Nephron (organoid): ENCODE measurements at regions not wholly inside any gene's neighbourhood (a gene's known extent, or its start where the extent isn't known, plus 50 kb on each side); places are given as distances from the start of the nearest gene placed in this dataset.

Source experiments
- H3K27ac Mint-ChIP-seq, 3 experiments: 2 replicates each; pipeline ENCODE4 v1.8.0; 2020; ENCODE audit warnings: mixed read lengths in 3 of 3, mild to moderate bottlenecking in 2 of 3, moderate library complexity in 1 of 3
- H3K27me3 Mint-ChIP-seq: 2 replicates; pipeline ENCODE4 v1.8.0; 2021; ENCODE audit warnings: low read depth, mild to moderate bottlenecking, moderate library complexity, mixed read lengths
- H3K36me3 Mint-ChIP-seq: 2 replicates; pipeline ENCODE4 v1.8.0; 2020; ENCODE audit warnings: low read depth, mixed read lengths
- H3K4me1 Mint-ChIP-seq: 2 replicates; pipeline ENCODE4 v1.8.0; 2020; ENCODE audit warnings: mixed read lengths
- H3K4me3 Mint-ChIP-seq, 3 experiments: 2 replicates each; pipeline ENCODE4 v1.8.0; 2020; ENCODE audit warnings: mild to moderate bottlenecking in 3 of 3, mixed read lengths in 3 of 3, moderate library complexity in 2 of 3
- H3K9me3 Mint-ChIP-seq: 2 replicates; pipeline ENCODE4 v1.8.0; 2020; ENCODE audit warnings: mixed read lengths
- CTCF ChIP-seq, 3 experiments: fragments of 200-600 bp; sonication (generic); IDR thresholded peaks; one replicate each; pipeline ENCODE4 v1.5.0; 2021; ENCODE audit warnings: antibody characterized with exemption in 3 of 3; ENCODE audit not compliant: unreplicated experiment in 3 of 3

DNA sequence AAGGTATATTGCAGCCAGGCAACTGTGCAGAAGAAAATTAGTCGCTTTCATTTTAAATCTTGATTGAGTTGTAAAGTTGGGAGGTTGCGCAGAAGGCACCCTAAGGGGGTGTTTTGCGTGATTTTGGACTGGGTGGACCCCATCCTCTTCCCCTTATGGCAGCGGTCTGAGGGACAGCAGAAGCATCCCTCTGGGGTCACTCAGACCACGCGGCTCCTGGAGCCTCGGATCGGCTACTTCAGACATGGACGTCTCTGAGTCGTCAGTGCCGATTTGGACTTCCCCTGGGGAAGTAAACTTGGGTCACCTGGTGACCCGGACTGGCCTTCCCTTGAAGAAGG, 639.0 kb upstream of the DPP6 start:
- peaks cover 5% of the 10 kb centered on the region for H3K27me3 Mint-ChIP-seq
- no peak for TF ChIP-seq CTCF (IDR thresholded peaks at IDR 0.05; ENCODE audit: unreplicated experiment in 3 of 3)
- no peak overlapping the region for H3K4me3 Mint-ChIP-seq
- H3K27ac Mint-ChIP-seq, result no peak overlapping the region
- peaks cover 63% of the 10 kb centered on the region for H3K9me3 Mint-ChIP-seq
- H3K4me1 Mint-ChIP-seq, result no peaks in the 10 kb centered on the region
- H3K36me3 Mint-ChIP-seq, result peaks cover 20% of the 10 kb centered on the region

DNA sequence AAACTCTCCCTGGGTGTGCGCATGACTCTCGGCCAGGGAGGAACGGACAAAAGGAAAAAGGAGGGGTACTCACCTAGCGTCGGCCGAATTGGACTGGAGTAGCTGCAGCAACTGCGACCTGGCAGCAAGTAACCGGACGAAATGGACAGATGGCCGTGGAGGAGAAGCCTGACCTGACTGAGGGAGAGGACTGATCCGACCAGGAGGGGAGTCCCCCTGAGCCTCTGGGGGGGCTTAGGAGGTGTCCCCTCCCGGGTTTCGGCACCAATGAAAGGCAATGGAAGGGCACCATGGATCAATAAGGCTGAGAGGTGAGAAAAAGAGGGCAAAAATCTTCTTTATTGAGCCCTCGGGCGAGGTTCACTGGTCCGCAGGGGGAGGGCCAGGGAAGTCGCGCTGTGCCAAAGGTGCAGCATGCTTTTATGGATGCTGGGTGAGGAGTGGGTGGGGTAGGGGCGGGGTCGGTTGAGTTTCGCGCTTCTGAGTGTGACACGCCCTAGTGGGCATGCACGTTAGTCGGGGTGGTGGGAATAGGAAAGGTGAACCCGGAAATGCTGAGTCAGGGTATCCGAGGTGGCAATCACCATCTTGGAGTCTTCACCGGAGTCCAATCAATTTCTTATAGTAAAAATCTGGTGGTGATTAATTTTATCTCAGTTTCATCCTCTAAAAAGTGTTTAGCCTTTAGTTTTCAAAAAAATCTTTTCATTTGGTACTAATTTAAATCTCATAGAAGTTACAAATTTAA, 638.5 kb upstream of the DPP6 start:
- Mint-ChIP-seq H3K36me3 (peaks cover 18% of the 10 kb centered on the region), H3K9me3 (peaks cover 64% of the 10 kb centered on the region), H3K27me3 (peaks cover 5% of the 10 kb centered on the region), H3K4me3 (no peak overlapping the region), H3K4me1 (no peaks in the 10 kb centered on the region), H3K27ac (no peak overlapping the region)
- no peak for TF ChIP-seq CTCF (IDR thresholded peaks at IDR 0.05; ENCODE audit: unreplicated experiment in 3 of 3)

DNA sequence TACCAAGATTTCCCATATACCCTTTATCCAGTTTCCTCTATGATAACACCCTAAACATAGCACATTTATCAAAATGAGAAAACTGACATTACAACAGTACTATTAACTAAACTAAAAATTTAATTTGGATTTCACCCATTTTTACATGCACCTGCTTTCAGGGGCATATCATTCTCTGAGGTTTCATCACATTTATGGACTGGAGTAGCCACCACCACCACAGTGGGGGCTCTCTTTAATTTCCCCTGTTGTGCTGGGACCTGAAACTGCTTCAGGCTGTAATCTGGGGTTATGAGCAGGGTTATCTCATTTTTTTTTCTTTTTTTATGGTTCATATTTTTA, 637.9 kb upstream of the DPP6 start:
- no peaks in the 10 kb centered on the region for H3K4me1 Mint-ChIP-seq
- H3K27ac Mint-ChIP-seq, result no peak overlapping the region
- peaks cover 63% of the 10 kb centered on the region for H3K9me3 Mint-ChIP-seq
- H3K27me3 Mint-ChIP-seq, result peaks cover 5% of the 10 kb centered on the region
- TF ChIP-seq CTCF (IDR thresholded peaks at IDR 0.05; ENCODE audit: unreplicated experiment in 3 of 3), result no peak
- H3K4me3 Mint-ChIP-seq, result no peak overlapping the region
- H3K36me3 Mint-ChIP-seq, result peaks cover 18% of the 10 kb centered on the region

- no peak for TF ChIP-seq CTCF (IDR thresholded peaks at IDR 0.05; ENCODE audit: unreplicated experiment in 3 of 3)
- Mint-ChIP-seq H3K4me1 (no peaks in the 10 kb centered on the region), H3K4me3 (no peak overlapping the region), H3K36me3 (peaks cover 18% of the 10 kb centered on the region), H3K27ac (no peak overlapping the region), H3K9me3 (peaks cover 56% of the 10 kb centered on the region), H3K27me3 (peaks cover 5% of the 10 kb centered on the region)
These were observed 636.6 kb upstream of the DPP6 start for GRCh38 chr7:153415632-153416031.

DNA sequence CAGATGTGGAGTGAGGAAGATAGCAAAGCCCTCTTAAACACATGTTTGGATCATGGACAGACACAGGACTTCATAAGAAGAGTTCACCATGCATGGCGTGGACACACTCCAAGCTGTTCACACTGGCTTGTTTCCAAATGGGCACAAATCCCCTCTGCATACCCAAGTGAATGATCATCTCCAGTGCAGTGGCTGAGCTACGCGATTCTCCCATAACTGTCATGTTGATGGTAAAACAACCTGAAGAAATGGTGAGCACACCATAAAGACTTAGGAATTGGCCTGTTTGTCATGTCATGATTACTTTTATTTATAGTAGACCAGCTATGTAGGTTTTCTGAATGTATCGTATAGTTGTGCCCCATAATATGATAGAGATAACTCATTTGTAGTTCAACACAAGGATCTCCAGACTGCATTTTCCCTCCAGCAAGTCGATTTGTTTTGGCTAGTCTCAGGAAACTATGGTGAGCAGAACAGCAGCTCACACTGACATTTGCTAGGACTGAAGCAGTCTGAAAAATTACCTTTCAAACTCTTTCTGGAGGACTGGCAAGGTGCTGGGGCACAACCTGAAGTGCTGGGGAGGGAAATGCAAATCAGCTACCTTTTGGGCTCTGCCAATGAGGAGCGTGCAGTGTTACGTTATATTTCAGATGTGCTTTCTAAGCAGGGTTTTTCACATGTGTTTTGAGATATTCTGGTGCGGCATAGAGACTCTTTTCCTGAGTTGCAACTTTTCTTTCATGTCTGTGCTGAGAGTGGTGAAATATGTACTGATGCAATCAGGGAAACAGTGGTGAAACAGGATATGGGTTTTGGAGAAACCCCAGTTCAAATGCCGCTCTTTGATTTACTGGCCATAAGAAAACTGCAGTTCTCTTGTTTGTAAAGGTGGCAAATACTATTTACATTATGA, 629.6 kb upstream of the DPP6 start:
- H3K9me3 Mint-ChIP-seq, result peaks cover 38% of the 10 kb centered on the region
- H3K4me3 Mint-ChIP-seq, result no peak overlapping the region
- H3K27ac Mint-ChIP-seq, result no peak overlapping the region

More for the DNA sequence above, 629.6 kb upstream of the DPP6 start:
- no peak for TF ChIP-seq CTCF (IDR thresholded peaks at IDR 0.05; ENCODE audit: unreplicated experiment in 3 of 3)
- H3K36me3 Mint-ChIP-seq, result no peaks in the 10 kb centered on the region
- no peaks in the 10 kb centered on the region for H3K4me1 Mint-ChIP-seq
- no peaks in the 10 kb centered on the region for H3K27me3 Mint-ChIP-seq
